ENCODE measurements at regions not wholly inside any gene's neighbourhood (a gene's known extent, or its start where the extent isn't known, plus 50 kb on each side); places are given as distances from the start of the nearest gene placed in this dataset.

DNA sequence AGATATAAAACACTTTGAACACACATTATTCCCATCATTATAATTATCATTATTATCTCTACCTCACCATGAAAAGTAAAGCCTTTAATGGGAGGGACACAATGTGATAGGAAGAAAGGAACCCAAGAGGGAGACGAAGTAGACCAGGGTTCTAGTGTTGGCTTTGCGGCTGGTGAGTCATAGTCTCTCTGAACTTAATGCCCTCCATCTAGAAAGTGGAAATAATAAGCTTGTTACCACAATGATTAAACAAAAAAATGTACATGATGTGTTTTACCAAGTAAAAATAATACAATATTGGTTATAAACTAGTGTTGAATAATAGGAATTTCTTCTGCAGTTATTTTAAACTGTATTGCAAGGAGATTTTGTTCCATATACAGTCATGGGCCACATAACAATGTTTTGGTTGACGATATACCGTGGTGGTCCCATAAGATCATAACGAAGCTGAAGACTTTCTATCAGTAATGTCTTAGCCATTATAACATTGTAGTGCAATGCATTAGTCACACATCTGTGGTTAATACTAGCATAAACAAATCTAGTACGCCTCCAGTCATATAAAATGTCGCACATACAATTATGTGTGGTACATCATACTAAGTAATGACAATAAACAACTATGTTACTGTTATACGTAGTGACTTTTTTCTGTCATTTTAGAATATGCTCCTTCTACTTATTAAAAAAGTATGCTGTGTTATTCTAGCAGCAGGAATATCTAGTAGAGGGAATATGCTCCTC lies 450.6 kb upstream of the SORCS1 start:
- H3K9ac ChIP-seq: no peak overlapping the region
- no peaks in the 10 kb centered on the region for H4K20me1 ChIP-seq
- H3K27ac ChIP-seq: no peak overlapping the region
- no peaks in the 10 kb centered on the region for H3K27me3 ChIP-seq
- no peaks in the 10 kb centered on the region for H3K9me3 ChIP-seq
- H3K4me2 ChIP-seq: no peak overlapping the region
- no peak for TF ChIP-seq Cebpa-rat (IDR thresholded peaks at IDR 0.05)
- no peak overlapping the region for H3K4me3 ChIP-seq
- H3K36me3 ChIP-seq: no peaks in the 10 kb centered on the region
- no peaks in the 10 kb centered on the region for H3K4me1 ChIP-seq

DNA sequence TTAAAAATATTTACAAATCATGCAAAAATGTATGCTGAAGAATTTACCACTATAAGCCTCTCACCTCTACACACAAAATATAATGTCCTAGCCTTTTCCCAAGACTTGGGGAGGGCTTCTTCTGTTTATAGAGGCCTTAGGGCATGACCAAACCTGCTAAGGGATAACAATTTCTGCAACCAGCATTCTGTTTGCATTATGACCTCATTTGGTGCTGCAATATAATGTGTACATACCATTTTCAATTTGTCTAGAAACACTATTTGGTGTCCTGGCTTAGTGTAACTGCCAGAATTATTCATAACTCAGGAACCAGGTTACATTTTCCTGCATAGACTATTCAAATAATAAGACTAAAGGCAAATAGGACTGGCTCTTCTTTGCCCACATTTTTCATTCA lies 446.6 kb upstream of the SORCS1 start:
- H3K4me1 ChIP-seq: no peaks in the 10 kb centered on the region
- no peak overlapping the region for H3K9ac ChIP-seq
- no peaks in the 10 kb centered on the region for H3K36me3 ChIP-seq
- no peak overlapping the region for H3K4me2 ChIP-seq
- no peak for TF ChIP-seq Cebpa-rat (IDR thresholded peaks at IDR 0.05)
- H3K4me3 ChIP-seq: no peak overlapping the region
- H3K9me3 ChIP-seq: no peaks in the 10 kb centered on the region
- no peak overlapping the region for H3K27ac ChIP-seq
- H3K27me3 ChIP-seq: no peaks in the 10 kb centered on the region
- H4K20me1 ChIP-seq: no peaks in the 10 kb centered on the region

DNA sequence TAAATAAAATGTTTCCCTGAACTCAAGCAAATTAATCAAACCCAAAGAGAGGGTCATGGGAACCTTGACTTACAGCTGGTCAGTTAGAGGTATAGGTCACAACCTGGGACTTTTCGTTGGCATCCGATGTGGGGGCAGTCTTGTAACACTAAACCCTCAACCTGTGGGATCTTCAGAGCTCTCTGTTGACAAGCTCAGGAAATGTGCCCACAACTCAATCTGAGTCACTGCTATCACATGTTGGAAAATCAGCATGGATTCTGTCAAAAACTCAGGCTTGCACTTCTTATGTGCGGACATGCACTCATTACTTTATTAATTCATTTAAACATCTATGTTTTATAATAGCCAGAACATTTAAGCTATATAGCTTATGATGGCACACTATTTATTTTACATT lies 424.6 kb upstream of the SORCS1 start:
- Histone ChIP-seq H3K4me1 (no peaks in the 10 kb centered on the region), H3K36me3 (no peaks in the 10 kb centered on the region), H4K20me1 (no peaks in the 10 kb centered on the region), H3K4me2 (no peak overlapping the region), H3K4me3 (no peak overlapping the region), H3K9me3 (peaks cover 9% of the 10 kb centered on the region), H3K9ac (no peak overlapping the region), H3K27me3 (no peaks in the 10 kb centered on the region), H3K27ac (no peak overlapping the region)
- no peak for TF ChIP-seq Cebpa-rat (IDR thresholded peaks at IDR 0.05)

DNA sequence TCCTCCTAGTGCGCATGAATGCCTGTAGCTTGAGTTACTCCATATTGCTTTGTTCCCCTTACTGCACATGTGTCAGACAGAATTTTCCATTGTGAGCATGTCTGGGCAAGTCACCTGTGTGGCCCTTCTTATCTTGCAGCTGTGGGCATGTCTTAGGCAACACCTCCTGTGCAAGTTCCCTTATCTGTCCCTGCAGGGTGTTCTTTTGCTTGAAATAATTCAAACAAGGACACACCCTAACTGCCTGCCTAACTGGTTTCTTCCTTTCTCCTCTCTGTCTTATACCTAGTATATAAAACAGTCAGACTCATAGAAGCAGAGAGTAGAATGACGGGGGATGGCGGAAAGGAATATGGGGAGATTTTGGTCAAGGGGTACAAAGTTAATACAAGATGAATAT lies 421.1 kb upstream of the SORCS1 start:
- no peak for TF ChIP-seq Cebpa-rat (IDR thresholded peaks at IDR 0.05)
- H3K4me3 ChIP-seq: no peak overlapping the region
- H3K9ac ChIP-seq: no peak overlapping the region
- H3K36me3 ChIP-seq: no peaks in the 10 kb centered on the region
- H3K4me2 ChIP-seq: no peak overlapping the region
- H3K4me1 ChIP-seq: no peaks in the 10 kb centered on the region
- H3K27me3 ChIP-seq: no peaks in the 10 kb centered on the region
- H4K20me1 ChIP-seq: no peaks in the 10 kb centered on the region
- H3K9me3 ChIP-seq: peaks cover 9% of the 10 kb centered on the region
- no peak overlapping the region for H3K27ac ChIP-seq

DNA sequence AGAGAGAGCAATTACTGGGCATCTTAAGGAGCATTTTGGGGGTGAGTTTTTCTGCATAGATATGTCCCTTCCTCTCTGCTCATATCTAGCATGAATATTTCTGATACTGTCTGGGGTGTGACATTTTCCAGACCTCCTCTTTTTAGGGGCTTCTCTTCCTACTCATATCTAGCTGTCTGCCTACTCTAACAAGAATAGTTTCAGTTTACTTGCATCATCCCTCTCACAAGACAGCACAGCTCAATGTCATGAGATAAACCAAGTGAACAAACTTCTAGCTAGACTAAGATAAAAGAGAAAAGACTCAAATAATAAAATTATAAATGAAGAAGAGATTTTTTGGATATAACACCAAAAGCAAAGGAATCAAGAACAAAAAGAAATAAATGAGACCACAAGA lies 419.5 kb upstream of the SORCS1 start:
- Histone ChIP-seq H3K4me2 (no peak overlapping the region), H4K20me1 (no peaks in the 10 kb centered on the region), H3K4me1 (no peaks in the 10 kb centered on the region), H3K9me3 (peaks cover 9% of the 10 kb centered on the region), H3K27ac (no peak overlapping the region), H3K4me3 (no peak overlapping the region), H3K9ac (no peak overlapping the region), H3K27me3 (no peaks in the 10 kb centered on the region), H3K36me3 (no peaks in the 10 kb centered on the region)
- TF ChIP-seq Cebpa-rat (IDR thresholded peaks at IDR 0.05): no peak

DNA sequence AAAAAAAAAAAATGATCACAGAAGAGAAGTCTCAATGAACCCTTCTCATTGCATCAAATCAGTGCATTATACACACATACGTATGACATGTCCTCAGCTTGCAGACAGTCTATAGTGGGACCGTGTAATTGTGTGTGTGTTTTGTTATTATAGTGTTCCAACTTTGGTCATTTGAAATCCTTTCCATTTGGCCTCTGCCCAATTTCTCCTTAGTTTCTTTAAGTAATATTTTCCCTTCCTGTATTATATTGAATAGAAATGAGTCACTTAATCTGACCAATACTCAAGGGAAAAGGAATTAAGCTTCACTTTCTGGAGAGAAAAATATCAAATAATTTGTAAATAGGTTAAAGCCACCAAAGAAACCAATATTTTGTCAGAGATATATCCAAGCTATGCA lies 415.5 kb upstream of the SORCS1 start:
- no peaks in the 10 kb centered on the region for H4K20me1 ChIP-seq
- no peaks in the 10 kb centered on the region for H3K36me3 ChIP-seq
- no peak overlapping the region for H3K4me3 ChIP-seq
- H3K27me3 ChIP-seq: no peaks in the 10 kb centered on the region
- TF ChIP-seq Cebpa-rat (IDR thresholded peaks at IDR 0.05): no peak
- no peaks in the 10 kb centered on the region; the same call in 1 of the 2 replicates for H3K9me3 ChIP-seq
- no peak overlapping the region for H3K27ac ChIP-seq
- H3K4me1 ChIP-seq: no peaks in the 10 kb centered on the region
- H3K9ac ChIP-seq: no peak overlapping the region
- no peak overlapping the region for H3K4me2 ChIP-seq

DNA sequence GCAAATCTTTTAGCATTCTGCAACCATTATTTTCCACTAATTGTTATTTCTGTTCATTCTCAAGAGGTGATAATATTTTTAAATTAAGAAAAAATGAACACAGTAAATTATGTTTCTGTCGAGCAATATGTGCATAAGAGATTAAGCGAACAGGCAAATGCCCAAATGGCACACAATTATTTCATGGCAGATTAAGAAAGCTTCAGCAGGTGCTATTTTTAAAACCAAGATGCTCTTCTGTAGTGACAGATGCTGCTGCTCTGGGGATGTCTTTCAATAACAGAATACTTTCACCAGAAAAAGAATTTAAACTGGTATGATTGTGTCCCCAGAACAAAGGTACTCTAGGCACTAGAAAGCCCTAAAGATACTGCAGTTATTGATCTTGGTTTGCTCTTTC lies 412.7 kb upstream of the SORCS1 start:
- Histone ChIP-seq H3K4me3 (no peak overlapping the region), H4K20me1 (no peaks in the 10 kb centered on the region), H3K9ac (no peak overlapping the region), H3K27me3 (no peaks in the 10 kb centered on the region), H3K9me3 (no peaks in the 10 kb centered on the region), H3K4me2 (no peak overlapping the region), H3K27ac (no peak overlapping the region), H3K36me3 (no peaks in the 10 kb centered on the region), H3K4me1 (no peaks in the 10 kb centered on the region)
- no peak for TF ChIP-seq Cebpa-rat (IDR thresholded peaks at IDR 0.05)

DNA sequence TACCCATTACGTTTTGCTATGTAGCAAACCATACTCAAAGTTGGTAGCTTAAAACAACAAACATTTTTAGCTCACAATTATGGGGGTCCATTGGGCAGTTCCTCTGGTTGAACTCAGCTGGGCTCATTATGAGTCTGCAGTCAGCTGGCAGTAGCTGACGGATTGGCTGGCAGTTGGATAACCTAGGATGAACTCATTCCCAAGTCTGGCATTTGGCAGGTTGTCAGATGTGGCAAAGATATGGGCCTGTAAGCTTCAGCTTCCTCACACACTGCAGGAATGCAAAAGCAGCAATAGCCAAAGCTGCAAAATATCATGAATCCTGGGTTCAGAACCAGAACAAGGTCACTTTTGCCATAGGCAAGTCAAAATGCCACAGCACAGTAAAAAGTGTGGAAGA lies 412.2 kb upstream of the SORCS1 start:
- Histone ChIP-seq H3K27me3 (no peaks in the 10 kb centered on the region), H3K4me2 (no peak overlapping the region), H3K36me3 (no peaks in the 10 kb centered on the region), H3K27ac (no peak overlapping the region), H4K20me1 (no peaks in the 10 kb centered on the region), H3K4me3 (no peak overlapping the region), H3K9ac (no peak overlapping the region), H3K4me1 (no peaks in the 10 kb centered on the region), H3K9me3 (no peaks in the 10 kb centered on the region)
- TF ChIP-seq Cebpa-rat (IDR thresholded peaks at IDR 0.05): no peak

DNA sequence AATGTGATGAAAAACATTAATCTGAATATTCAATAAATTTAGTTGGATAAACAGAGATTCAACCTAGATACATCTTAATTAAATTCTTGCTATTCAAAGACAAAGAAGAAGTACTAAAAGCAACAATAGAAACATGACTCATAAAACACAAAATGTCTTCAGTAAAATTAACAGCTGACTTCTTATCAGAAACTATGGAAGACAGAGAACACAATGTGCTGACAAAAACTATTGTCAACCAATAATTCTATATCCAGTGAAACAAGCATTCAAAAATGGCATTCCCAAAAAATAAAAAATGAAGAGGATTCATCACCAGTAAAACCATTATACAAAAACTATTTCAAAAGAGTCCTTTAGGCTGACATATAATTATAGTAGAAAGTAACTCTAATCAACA lies 400.5 kb upstream of the SORCS1 start:
- no peaks in the 10 kb centered on the region for H3K27me3 ChIP-seq
- no peak overlapping the region for H3K27ac ChIP-seq
- H3K4me2 ChIP-seq: no peak overlapping the region
- no peak overlapping the region for H3K9ac ChIP-seq
- no peak for TF ChIP-seq Cebpa-rat (IDR thresholded peaks at IDR 0.05)
- H4K20me1 ChIP-seq: no peaks in the 10 kb centered on the region
- H3K9me3 ChIP-seq: peaks cover 13% of the 10 kb centered on the region
- H3K4me3 ChIP-seq: no peak overlapping the region
- H3K4me1 ChIP-seq: no peaks in the 10 kb centered on the region
- H3K36me3 ChIP-seq: no peaks in the 10 kb centered on the region

DNA sequence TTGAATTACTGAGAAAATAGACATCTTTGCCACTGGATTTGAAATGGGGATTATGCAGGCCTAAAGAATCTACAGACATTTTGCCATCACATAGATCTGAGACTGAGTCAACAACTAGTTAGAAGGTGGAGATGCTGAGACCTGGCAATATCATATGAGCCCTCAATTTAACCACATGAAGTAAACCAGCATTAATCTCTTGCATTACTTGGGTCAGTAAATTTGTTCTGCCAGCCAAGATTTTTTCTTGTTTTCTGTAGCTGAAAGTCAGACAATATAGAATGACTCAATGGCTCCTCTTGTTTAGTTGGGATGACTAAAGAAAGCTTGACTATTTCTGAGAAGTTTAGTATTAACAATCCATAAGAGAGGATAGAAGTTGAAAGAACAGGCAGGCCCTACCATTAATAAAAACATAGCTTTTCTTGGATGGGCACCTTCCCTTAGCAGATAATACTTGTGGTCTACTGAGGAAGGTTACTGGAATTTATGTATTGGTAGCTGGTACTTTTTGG lies 396.7 kb upstream of the SORCS1 start:
- Histone ChIP-seq H3K9me3 (no peaks in the 10 kb centered on the region; the same call in 1 of the 2 replicates), H3K9ac (no peak overlapping the region), H4K20me1 (no peaks in the 10 kb centered on the region), H3K4me1 (no peaks in the 10 kb centered on the region; the same call in 1 of the 2 replicates), H3K27ac (no peak overlapping the region), H3K27me3 (no peaks in the 10 kb centered on the region), H3K4me2 (no peak overlapping the region), H3K36me3 (no peaks in the 10 kb centered on the region), H3K4me3 (no peak overlapping the region)
- no peak for TF ChIP-seq Cebpa-rat (IDR thresholded peaks at IDR 0.05)
